ENCODE measurements at regions not wholly inside any gene's neighbourhood (a gene's known extent, or its start where the extent isn't known, plus 50 kb on each side); places are given as distances from the start of the nearest gene placed in this dataset.

- TF ChIP-seq CTCF (conservative IDR thresholded peaks at IDR 0.05; ENCODE audit: low read depth, low read length) (no peak), EZH2phosphoT487 (IDR thresholded peaks at IDR 0.05; ENCODE audit: borderline replicate concordance, low read length) (no peak), EZH2 (IDR thresholded peaks at IDR 0.05; ENCODE audit: low read length, unreplicated experiment) (no peak)
- Histone ChIP-seq H3K9me2 (replicated peaks; ENCODE audit: low read length) (no peaks in the 10 kb centered on the region), H4K20me1 (ENCODE audit: low read length) (no peaks in the 10 kb centered on the region), H3K79me2 (ENCODE audit: low read length) (no peaks in the 10 kb centered on the region), H2AFZ (ENCODE audit: low read length) (no peak overlapping the region), H3K4me1 (ENCODE audit: insufficient read depth, low read length) (0 out of 2 replicates have a peak, but pooled peaks cover 3% of the 10 kb centered on the region), H3K9ac (ENCODE audit: low read length) (no peak overlapping the region), H3K4me3 (ENCODE audit: low read length) (no peak overlapping the region), H3K9me3 (ENCODE audit: low read length) (no peaks in the 10 kb centered on the region), H3F3A (ENCODE audit: low read length, unreplicated experiment) (no peaks in the 10 kb centered on the region), H3K27me3 (ENCODE audit: low read length) (no peaks in the 10 kb centered on the region), H3K36me3 (ENCODE audit: low read depth, low read length) (no peaks in the 10 kb centered on the region), H3K27ac (ENCODE audit: low read length) (no peak overlapping the region), H3K4me2 (ENCODE audit: low read length) (no peak overlapping the region)
- ChIA-PET CTCF (no interaction called here), POLR2A (ENCODE audit: unreplicated experiment) (no interaction called here)
- DNase-seq = no peak
- no peak for ATAC-seq
- intact Hi-C loops (cut with micrococcal nuclease) = loop anchor here (5.0 to 10.0 kb wide), 3 partner anchors 73 to 212 kb away; no protein-coding TSS in a partner anchor
- no TSS peak for BruUV-seq (replicated peaks)
Observed at GRCh38 chr10:27445070-27445469, 59.0 kb upstream of the RAB18 start.

GRCh38 chr10:27440478-27440877, 63.6 kb upstream of the RAB18 start:
- ChIA-PET CTCF (no interaction called here), POLR2A (ENCODE audit: unreplicated experiment) (no interaction called here)
- Histone ChIP-seq H3K9ac (ENCODE audit: low read length) (no peak overlapping the region), H3K27me3 (ENCODE audit: low read length) (no peaks in the 10 kb centered on the region), H3K27ac (ENCODE audit: low read length) (no peak overlapping the region), H3K9me2 (replicated peaks; ENCODE audit: low read length) (no peaks in the 10 kb centered on the region), H3K4me3 (ENCODE audit: low read length) (no peak overlapping the region), H2AFZ (ENCODE audit: low read length) (no peak overlapping the region), H3K9me3 (ENCODE audit: low read length) (no peaks in the 10 kb centered on the region), H3K36me3 (ENCODE audit: low read depth, low read length) (no peaks in the 10 kb centered on the region), H3K79me2 (ENCODE audit: low read length) (no peaks in the 10 kb centered on the region), H3K4me1 (ENCODE audit: insufficient read depth, low read length) (no peaks in the 10 kb centered on the region), H3F3A (ENCODE audit: low read length, unreplicated experiment) (no peaks in the 10 kb centered on the region), H3K4me2 (ENCODE audit: low read length) (no peak overlapping the region), H4K20me1 (ENCODE audit: low read length) (no peaks in the 10 kb centered on the region)
- no peak for TF ChIP-seq EZH2 (IDR thresholded peaks at IDR 0.05; ENCODE audit: low read length, unreplicated experiment)
- TF ChIP-seq CTCF (conservative IDR thresholded peaks at IDR 0.05; ENCODE audit: low read depth, low read length) = no peak
- TF ChIP-seq EZH2phosphoT487 (IDR thresholded peaks at IDR 0.05; ENCODE audit: borderline replicate concordance, low read length) = no peak
- intact Hi-C loops (cut with micrococcal nuclease) = loop anchor here (10.0 kb wide), 1 partner anchor 114 kb away; no protein-coding TSS in a partner anchor
- BruUV-seq (replicated peaks) = no TSS peak
- ATAC-seq (0 out of 2 replicates have a peak, but pooled peaks have one; percentile 15), DNase-seq (no peak)

- intact Hi-C loops (cut with micrococcal nuclease) = loop anchor here (10.0 kb wide), 1 partner anchor 115 kb away; no protein-coding TSS in a partner anchor
- POLR2A ChIA-PET (ENCODE audit: unreplicated experiment) = no interaction called here
- BruUV-seq (replicated peaks) = no TSS peak
Observed at GRCh38 chr10:27440021-27440420, 64.1 kb upstream of the RAB18 start.

More at GRCh38 chr10:27440021-27440420, 64.1 kb upstream of the RAB18 start:
- Histone ChIP-seq H3K27me3 (ENCODE audit: low read length) (no peaks in the 10 kb centered on the region), H3K9me3 (ENCODE audit: low read length) (no peaks in the 10 kb centered on the region), H4K20me1 (ENCODE audit: low read length) (no peaks in the 10 kb centered on the region), H3F3A (ENCODE audit: low read length, unreplicated experiment) (no peaks in the 10 kb centered on the region), H3K4me1 (ENCODE audit: insufficient read depth, low read length) (no peaks in the 10 kb centered on the region), H3K4me2 (ENCODE audit: low read length) (no peak overlapping the region), H3K9me2 (replicated peaks; ENCODE audit: low read length) (no peaks in the 10 kb centered on the region), H3K4me3 (ENCODE audit: low read length) (no peak overlapping the region), H2AFZ (ENCODE audit: low read length) (no peak overlapping the region), H3K36me3 (ENCODE audit: low read depth, low read length) (no peaks in the 10 kb centered on the region), H3K9ac (ENCODE audit: low read length) (no peak overlapping the region), H3K27ac (ENCODE audit: low read length) (no peak overlapping the region), H3K79me2 (ENCODE audit: low read length) (no peaks in the 10 kb centered on the region)
- TF ChIP-seq EZH2 (IDR thresholded peaks at IDR 0.05; ENCODE audit: low read length, unreplicated experiment) = no peak
- no peak for TF ChIP-seq CTCF (conservative IDR thresholded peaks at IDR 0.05; ENCODE audit: low read depth, low read length)
- TF ChIP-seq EZH2phosphoT487 (IDR thresholded peaks at IDR 0.05; ENCODE audit: borderline replicate concordance, low read length) = no peak
- CTCF ChIA-PET = no interaction called here
- no peak for ATAC-seq
- DNase-seq = no peak

Data from PC-3 (cell line).